HEK293T (cell line): ENCODE measurements at regions not wholly inside any gene's neighbourhood (a gene's known extent, or its start where the extent isn't known, plus 50 kb on each side); places are given as distances from the start of the nearest gene placed in this dataset.

Experiments
- CTCF ChIA-PET: fragments of 350-600 bp; formaldehyde crosslinking; extraction: SDS; loops from one replicate; lab custom pipeline; 2021; ENCODE audit warnings: antibody characterized with exemption, inconsistent platforms; lab: Yijun Ruan, JAX
- POLR2A ChIA-PET: fragments of 350-600 bp; formaldehyde crosslinking; extraction: SDS; loops from one replicate; lab custom pipeline; 2020; ENCODE audit warnings: antibody characterized with exemption, inconsistent platforms; lab: Yijun Ruan, JAX
- DNase-seq: peaks from one replicate; pipeline ENCODE4 v3.0.0; 2012; ENCODE audit warnings: mixed read lengths; ENCODE audit errors: extremely low spot score
- ARNT ChIP-seq: fragments of 450-650 bp; IDR thresholded peaks from 2 replicates; pipeline ENCODE4 v1.6.1; 2017; ENCODE audit warnings: mild to moderate bottlenecking
- BHLHE40 ChIP-seq: fragments of 450-650 bp; IDR thresholded peaks from 2 replicates; pipeline ENCODE4 v1.6.1; 2016; ENCODE audit warnings: mild to moderate bottlenecking, moderate library complexity, borderline replicate concordance
- ELF4 ChIP-seq: fragments of 450-650 bp; IDR thresholded peaks from 2 replicates; pipeline ENCODE4 v1.6.1; 2017; ENCODE audit warnings: antibody characterized with exemption
- FOXA1 ChIP-seq: fragments of 450-650 bp; IDR thresholded peaks from 2 replicates; pipeline ENCODE4 v1.6.1; 2016; ENCODE audit warnings: mild to moderate bottlenecking
- FOXK2 ChIP-seq: fragments of 450-650 bp; IDR thresholded peaks from 2 replicates; pipeline ENCODE4 v1.6.1; 2016; ENCODE audit warnings: mild to moderate bottlenecking
- FOXM1 ChIP-seq: fragments of 450-650 bp; IDR thresholded peaks from 2 replicates; pipeline ENCODE4 v1.6.1; 2017; ENCODE audit warnings: mild to moderate bottlenecking, borderline replicate concordance
- HDGF ChIP-seq: fragments of 450-650 bp; IDR thresholded peaks from 2 replicates; pipeline ENCODE4 v1.6.1; 2017; ENCODE audit warnings: antibody characterized with exemption, borderline replicate concordance
- L3MBTL2 ChIP-seq: fragments of 450-650 bp; conservative IDR thresholded peaks from 2 replicates; pipeline ENCODE4 v1.6.1; 2016; ENCODE audit warnings: mild to moderate bottlenecking
- LEF1 ChIP-seq: fragments of 450-650 bp; IDR thresholded peaks from 2 replicates; pipeline ENCODE4 v1.6.1; 2017; ENCODE audit warnings: mild to moderate bottlenecking, borderline replicate concordance
- NFRKB ChIP-seq: fragments of 450-650 bp; IDR thresholded peaks from 2 replicates; pipeline ENCODE4 v1.6.1; 2016; ENCODE audit warnings: mild to moderate bottlenecking, moderate library complexity
- PKNOX1 ChIP-seq: fragments of 450-650 bp; IDR thresholded peaks from 2 replicates; pipeline ENCODE4 v1.6.1; 2016
- SP1 ChIP-seq: fragments of 450-650 bp; IDR thresholded peaks from 2 replicates; pipeline ENCODE4 v1.6.1; 2017
- SUZ12 ChIP-seq: fragments of 450-650 bp; IDR thresholded peaks from 2 replicates; pipeline ENCODE4 v1.6.1; 2016; ENCODE audit warnings: mild to moderate bottlenecking
- TARDBP ChIP-seq: fragments of 450-650 bp; IDR thresholded peaks from 2 replicates; pipeline ENCODE4 v1.6.1; 2016
- ZNF384 ChIP-seq: fragments of 450-650 bp; IDR thresholded peaks from 2 replicates; pipeline ENCODE4 v1.6.1; 2016

GRCh38 chr1:201708691-201709090 is 120.3 kb upstream of the IPO9 start:
- ChIA-PET CTCF (interaction anchor here (0.8 to 8.8 kb wide), 14 partner anchors 9 to 178 kb away, joined by 3 to 110 read pairs (median 5); no protein-coding TSS in a partner anchor), POLR2A (interaction anchor here (1.2 kb wide), 1 partner anchor 84 kb away, joined by 3 read pairs; no protein-coding TSS in a partner anchor)
- TF ChIP-seq FOXK2 = no peak
- no peak for TF ChIP-seq FOXM1
- no peak for TF ChIP-seq SUZ12
- no peak for TF ChIP-seq TARDBP
- DNase-seq = no peak

- peak; percentile 83 for DNase-seq
- TF ChIP-seq PKNOX1 (no peak), HDGF (no peak), BHLHE40 (no peak), ELF4 (no peak), LEF1 (no peak), NFRKB (no peak)
- ChIA-PET POLR2A (interaction anchor here (1.2 kb wide), 1 partner anchor 83 kb away, joined by 3 read pairs; no protein-coding TSS in a partner anchor), CTCF (interaction anchor here (0.6 to 8.8 kb wide), 22 partner anchors 8 to 179 kb away, joined by 3 to 110 read pairs (median 4); no protein-coding TSS in a partner anchor)
Measured at GRCh38 chr1:201709564-201710295, 119.2 kb upstream of the IPO9 start.

- ChIA-PET CTCF (interaction anchor here (0.5 to 8.8 kb wide), 6 partner anchors 9 to 116 kb away, joined by 3 to 110 read pairs (median 3); no protein-coding TSS in a partner anchor), POLR2A (no interaction called here)
- DNase-seq = no peak
- TF ChIP-seq SP1 = no peak
Measured at GRCh38 chr1:201710632-201711597, 118.0 kb upstream of the IPO9 start.

- ChIA-PET POLR2A (interaction anchor here (1.6 kb wide), 1 partner anchor 73 kb away, joined by 3 read pairs; no protein-coding TSS in a partner anchor), CTCF (interaction anchor here (0.9 to 8.8 kb wide), 5 partner anchors 40 to 114 kb away, joined by 3 to 110 read pairs (median 3); no protein-coding TSS in a partner anchor)
- TF ChIP-seq ZNF384 (no peak), LEF1 (no peak), SUZ12 (no peak)
- DNase-seq = no peak
Measured at GRCh38 chr1:201711811-201712210, 117.1 kb upstream of the IPO9 start.

- no peak for DNase-seq
- ChIA-PET CTCF (interaction anchor here (0.5 to 8.8 kb wide), 6 partner anchors 11 to 200 kb away, joined by 3 to 110 read pairs (median 4); no protein-coding TSS in a partner anchor), POLR2A (interaction anchor here (1.0 to 1.6 kb wide), 2 partner anchors 9 to 72 kb away, joined by 3 read pairs; no protein-coding TSS in a partner anchor)
- TF ChIP-seq ZNF384 (no peak), BHLHE40 (no peak), TARDBP (no peak)
Measured at GRCh38 chr1:201712387-201713085, 116.4 kb upstream of the IPO9 start.

- TF ChIP-seq FOXA1 (no peak), ARNT (no peak), SUZ12 (no peak), ELF4 (no peak), LEF1 (no peak), HDGF (no peak), PKNOX1 (no peak), BHLHE40 (no peak), SP1 (no peak), TARDBP (no peak), NFRKB (no peak), L3MBTL2 (no peak)
- CTCF ChIA-PET = interaction anchor here (0.5 to 8.8 kb wide), 6 partner anchors 11 to 200 kb away, joined by 3 to 110 read pairs (median 4); no protein-coding TSS in a partner anchor
- POLR2A ChIA-PET = interaction anchor here (1.0 to 1.6 kb wide), 2 partner anchors 8 to 72 kb away, joined by 3 read pairs; no protein-coding TSS in a partner anchor
- peak; percentile 63 for DNase-seq
Measured at GRCh38 chr1:201713086-201713810, 115.7 kb upstream of the IPO9 start.
